Stimulated activated CD4-positive, alpha-beta T cell treated with anti-CD3 and anti-CD28 coated beads, Interleukin-2, amount 100 ng/mL, for 48 hours (primary cell): ENCODE measurements at regions not wholly inside any gene's neighbourhood (a gene's known extent, or its start where the extent isn't known, plus 50 kb on each side); places are given as distances from the start of the nearest gene placed in this dataset.
"Not testable (repeated sequence)": the region's sequence is repeated elsewhere in the genome, so short reads cannot be mapped to it uniquely, and the experiment has no call there.

Experiments
- DNase-seq, 2 donors: peaks; one replicate each; pipeline ENCODE4 v3.0.0-alpha.2; 2020

- no peak for DNase-seq
These were observed 211.6 kb upstream of the SDK2 start for GRCh38 chr17:73855720-73856333.

- DNase-seq, result no peak
These were observed 212.3 kb upstream of the SDK2 start for GRCh38 chr17:73856556-73856955.

- not testable (repeated sequence) for DNase-seq
These were observed 215.3 kb upstream of the SDK2 start for GRCh38 chr17:73859439-73860008.

- DNase-seq, result no peak
These were observed 217.3 kb upstream of the SDK2 start for GRCh38 chr17:73861543-73861942.

- no peak for DNase-seq
These were observed 219.7 kb upstream of the SDK2 start for GRCh38 chr17:73863761-73864535.

- DNase-seq, result no peak
These were observed 221.6 kb upstream of the SDK2 start for GRCh38 chr17:73865831-73866230.

- no peak for DNase-seq
These were observed 222.8 kb upstream of the SDK2 start for GRCh38 chr17:73867056-73867455.

GRCh38 chr17:73870068-73870467, 225.8 kb upstream of the SDK2 start:
- no peak for DNase-seq

GRCh38 chr17:73870473-73870872, 226.2 kb upstream of the SDK2 start:
- DNase-seq, result no peak

- no peak for DNase-seq
These were observed 228.6 kb upstream of the SDK2 start for GRCh38 chr17:73872816-73873215.

GRCh38 chr17:73874008-73874720, 229.9 kb upstream of the SDK2 start:
- no peak for DNase-seq

- no peak for DNase-seq
These were observed 231.1 kb upstream of the SDK2 start for GRCh38 chr17:73875346-73875745.

GRCh38 chr17:73877962-73878361, 233.7 kb upstream of the SDK2 start:
- no peak for DNase-seq

GRCh38 chr17:73878923-73879322, 234.7 kb upstream of the SDK2 start:
- no peak for DNase-seq

- DNase-seq, result no peak
These were observed 235.7 kb upstream of the SDK2 start for GRCh38 chr17:73879987-73880386.

- no peak for DNase-seq
These were observed 238.3 kb upstream of the SDK2 start for GRCh38 chr17:73882590-73882989.

- DNase-seq, result no peak
These were observed 238.9 kb upstream of the SDK2 start for GRCh38 chr17:73883175-73883574.

- no peak for DNase-seq
These were observed 243.5 kb upstream of the SDK2 start for GRCh38 chr17:73887739-73888138.

- DNase-seq, result no peak
These were observed 244.6 kb upstream of the SDK2 start for GRCh38 chr17:73888862-73889261.

- no peak for DNase-seq
These were observed 245.2 kb upstream of the SDK2 start for GRCh38 chr17:73889439-73889838.

- no peak for DNase-seq
These were observed 246.7 kb upstream of the SDK2 start for GRCh38 chr17:73890831-73891405.

- DNase-seq, result no peak
These were observed 250.9 kb upstream of the SDK2 start for GRCh38 chr17:73895157-73895556.

GRCh38 chr17:73896966-73897365, 252.7 kb upstream of the SDK2 start:
- DNase-seq, result no peak
